ENCODE measurements at regions not wholly inside any gene's neighbourhood (a gene's known extent, or its start where the extent isn't known, plus 50 kb on each side); places are given as distances from the start of the nearest gene placed in this dataset.

DNA sequence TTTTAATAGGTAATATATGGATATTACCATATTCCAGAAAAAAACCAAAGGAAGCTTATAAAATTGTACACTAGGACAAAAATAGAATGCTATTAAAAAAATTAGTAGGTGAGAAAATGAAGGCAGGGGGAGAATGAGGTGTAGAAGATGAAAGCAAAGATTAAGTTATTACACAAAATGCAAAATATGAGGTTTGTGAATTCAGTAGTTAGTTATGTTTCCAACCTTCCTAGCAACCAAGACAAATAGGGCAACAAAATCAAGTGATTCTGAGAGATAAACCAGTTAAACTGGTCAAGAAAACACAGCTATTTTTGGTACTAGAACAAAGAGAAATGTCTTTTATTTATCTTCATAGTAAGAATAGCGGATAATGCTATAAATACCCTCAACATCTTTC lies 300.0 kb upstream of the RASGEF1B start:
- Histone ChIP-seq H3K27me3 (ENCODE audit: insufficient read depth, low read length) (no peaks in the 10 kb centered on the region), H3K4me2 (ENCODE audit: low read length) (no peak overlapping the region), H3K9me2 (ENCODE audit: low read depth, low read length) (no peaks in the 10 kb centered on the region), H2AFZ (ENCODE audit: low read length) (no peak overlapping the region), H3K9ac (ENCODE audit: low read length) (no peak overlapping the region), H3K4me3 (ENCODE audit: low read depth, low read length, poor library complexity, severe bottlenecking) (no peak overlapping the region), H3K36me3 (ENCODE audit: insufficient read depth, low read length) (no peaks in the 10 kb centered on the region), H3K4me1 (ENCODE audit: insufficient read depth, low read length, severe bottlenecking) (no peaks in the 10 kb centered on the region), H4K20me1 (ENCODE audit: insufficient read depth, low read length) (no peaks in the 10 kb centered on the region), H3K79me2 (ENCODE audit: insufficient read depth, low read length) (no peaks in the 10 kb centered on the region), H3F3A (ENCODE audit: insufficient read depth, low read length) (no peaks in the 10 kb centered on the region), H3K27ac (ENCODE audit: low read depth, low read length, poor library complexity, severe bottlenecking) (no peak overlapping the region), H3K9me3 (ENCODE audit: low read length) (no peaks in the 10 kb centered on the region)
- TF ChIP-seq, protein P1, sequence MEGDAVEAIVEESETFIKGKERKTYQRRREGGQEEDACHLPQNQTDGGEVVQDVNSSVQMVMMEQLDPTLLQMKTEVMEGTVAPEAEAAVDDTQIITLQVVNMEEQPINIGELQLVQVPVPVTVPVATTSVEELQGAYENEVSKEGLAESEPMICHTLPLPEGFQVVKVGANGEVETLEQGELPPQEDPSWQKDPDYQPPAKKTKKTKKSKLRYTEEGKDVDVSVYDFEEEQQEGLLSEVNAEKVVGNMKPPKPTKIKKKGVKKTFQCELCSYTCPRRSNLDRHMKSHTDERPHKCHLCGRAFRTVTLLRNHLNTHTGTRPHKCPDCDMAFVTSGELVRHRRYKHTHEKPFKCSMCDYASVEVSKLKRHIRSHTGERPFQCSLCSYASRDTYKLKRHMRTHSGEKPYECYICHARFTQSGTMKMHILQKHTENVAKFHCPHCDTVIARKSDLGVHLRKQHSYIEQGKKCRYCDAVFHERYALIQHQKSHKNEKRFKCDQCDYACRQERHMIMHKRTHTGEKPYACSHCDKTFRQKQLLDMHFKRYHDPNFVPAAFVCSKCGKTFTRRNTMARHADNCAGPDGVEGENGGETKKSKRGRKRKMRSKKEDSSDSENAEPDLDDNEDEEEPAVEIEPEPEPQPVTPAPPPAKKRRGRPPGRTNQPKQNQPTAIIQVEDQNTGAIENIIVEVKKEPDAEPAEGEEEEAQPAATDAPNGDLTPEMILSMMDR (IDR thresholded peaks at IDR 0.05; ENCODE audit: low read length) = no peak

DNA sequence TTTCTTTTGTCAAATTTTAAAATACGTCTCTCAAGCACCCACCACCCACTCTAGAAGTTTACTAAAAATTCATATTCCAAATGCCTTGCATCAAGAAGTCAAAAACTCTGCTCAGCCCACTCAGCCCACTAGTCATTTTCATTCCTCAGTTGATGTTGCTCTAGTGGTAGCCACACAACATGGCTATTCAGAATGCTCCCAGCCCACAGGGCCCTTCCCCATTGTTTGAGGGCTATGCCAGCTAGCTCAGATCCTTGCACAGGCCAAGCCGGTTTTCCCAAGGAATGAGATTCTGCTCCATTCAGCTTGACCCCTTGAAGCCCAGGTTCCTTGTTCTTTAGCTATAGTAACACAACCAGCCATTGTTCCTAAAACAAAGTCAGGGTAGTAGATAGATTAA lies 297.5 kb upstream of the RASGEF1B start:
- Histone ChIP-seq H3K27ac (ENCODE audit: low read depth, low read length, poor library complexity, severe bottlenecking) (no peak overlapping the region), H3K4me3 (ENCODE audit: low read depth, low read length, poor library complexity, severe bottlenecking) (no peak overlapping the region), H3K36me3 (ENCODE audit: insufficient read depth, low read length) (no peaks in the 10 kb centered on the region), H3K27me3 (ENCODE audit: insufficient read depth, low read length) (no peaks in the 10 kb centered on the region), H3K79me2 (ENCODE audit: insufficient read depth, low read length) (no peaks in the 10 kb centered on the region), H3K4me1 (ENCODE audit: insufficient read depth, low read length, severe bottlenecking) (no peaks in the 10 kb centered on the region), H3K4me2 (ENCODE audit: low read length) (no peak overlapping the region), H3K9me2 (ENCODE audit: low read depth, low read length) (no peaks in the 10 kb centered on the region), H3K9me3 (ENCODE audit: low read length) (no peaks in the 10 kb centered on the region), H3F3A (ENCODE audit: insufficient read depth, low read length) (no peaks in the 10 kb centered on the region), H4K20me1 (ENCODE audit: insufficient read depth, low read length) (no peaks in the 10 kb centered on the region), H2AFZ (ENCODE audit: low read length) (no peak overlapping the region), H3K9ac (ENCODE audit: low read length) (no peak overlapping the region)
- TF ChIP-seq, protein P1 (IDR thresholded peaks at IDR 0.05; ENCODE audit: low read length) = no peak
- TF ChIP-seq EZH2 (IDR thresholded peaks at IDR 0.05; ENCODE audit: borderline replicate concordance, low read length) = no peak

DNA sequence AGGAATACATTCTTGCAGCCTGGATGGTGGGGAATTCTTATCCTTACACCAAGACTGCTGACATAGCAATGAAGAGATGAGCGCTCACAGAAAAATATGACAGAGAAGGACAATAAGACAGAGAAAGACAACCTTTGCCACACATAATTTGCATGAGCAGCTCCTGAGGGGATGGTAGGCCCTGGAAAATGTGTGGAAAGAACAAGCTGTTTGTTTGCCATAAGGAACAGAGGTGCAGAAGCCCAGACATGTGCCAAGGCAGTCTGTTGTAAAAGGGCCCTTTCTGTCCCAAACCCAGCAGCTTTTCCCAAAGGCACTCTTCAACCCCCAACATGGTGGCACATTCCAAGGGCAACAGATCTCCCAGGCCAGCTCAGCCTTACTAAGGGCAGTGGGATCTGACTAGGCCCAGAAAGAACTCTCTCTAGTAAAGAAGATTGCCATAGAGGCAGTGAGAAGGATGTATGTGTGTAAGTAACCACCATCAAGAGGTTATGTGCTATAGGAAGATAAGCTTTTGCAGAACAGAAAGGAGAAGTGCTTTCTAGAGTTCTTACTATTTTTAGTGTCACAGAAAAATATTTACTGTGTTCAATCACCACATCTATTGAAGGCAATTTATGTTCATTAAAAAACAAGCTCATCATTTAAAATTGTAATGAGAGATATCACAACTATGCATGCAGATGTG lies 287.0 kb upstream of the RASGEF1B start:
- Histone ChIP-seq H3K9me3 (ENCODE audit: low read length) (no peaks in the 10 kb centered on the region), H3K4me3 (ENCODE audit: low read depth, low read length, poor library complexity, severe bottlenecking) (no peak overlapping the region), H3K79me2 (ENCODE audit: insufficient read depth, low read length) (no peaks in the 10 kb centered on the region), H3K9me2 (ENCODE audit: low read depth, low read length) (no peaks in the 10 kb centered on the region), H4K20me1 (ENCODE audit: insufficient read depth, low read length) (no peaks in the 10 kb centered on the region), H3K27me3 (ENCODE audit: insufficient read depth, low read length) (no peaks in the 10 kb centered on the region), H3F3A (ENCODE audit: insufficient read depth, low read length) (no peaks in the 10 kb centered on the region), H3K4me2 (ENCODE audit: low read length) (no peak overlapping the region), H2AFZ (ENCODE audit: low read length) (no peak overlapping the region), H3K9ac (ENCODE audit: low read length) (no peak overlapping the region), H3K27ac (ENCODE audit: low read depth, low read length, poor library complexity, severe bottlenecking) (no peak overlapping the region), H3K36me3 (ENCODE audit: insufficient read depth, low read length) (no peaks in the 10 kb centered on the region), H3K4me1 (ENCODE audit: insufficient read depth, low read length, severe bottlenecking) (no peaks in the 10 kb centered on the region)
- TF ChIP-seq EZH2 (IDR thresholded peaks at IDR 0.05; ENCODE audit: borderline replicate concordance, low read length) = no peak
- TF ChIP-seq, protein P1 (IDR thresholded peaks at IDR 0.05; ENCODE audit: low read length) = no peak

All from OCI-LY1 (cell line).